WTC11 (cell line): ENCODE measurements at regions not wholly inside any gene's neighbourhood (a gene's known extent, or its start where the extent isn't known, plus 50 kb on each side); places are given as distances from the start of the nearest gene placed in this dataset.

ENCODE experiments used
- CBFB ChIP-seq: sonication (generic); formaldehyde crosslinking; IDR thresholded peaks from 2 replicates; pipeline ENCODE4 v1.8.1; 2022; ENCODE audit warnings: mild to moderate bottlenecking, low read depth, missing genetic modification reagents
- E2F1 ChIP-seq: sonication (generic); formaldehyde crosslinking; IDR thresholded peaks from 2 replicates; pipeline ENCODE4 v1.8.0; 2022; ENCODE audit warnings: mild to moderate bottlenecking, missing genetic modification reagents
- NFE2L1 ChIP-seq: sonication (generic); formaldehyde crosslinking; IDR thresholded peaks from 2 replicates; pipeline ENCODE4 v1.8.1; 2023; ENCODE audit warnings: missing genetic modification reagents
- NR2C2 ChIP-seq: sonication (generic); formaldehyde crosslinking; IDR thresholded peaks from 2 replicates; pipeline ENCODE4 v1.8.0; 2022; ENCODE audit warnings: mild to moderate bottlenecking, missing genetic modification reagents
- NR3C1 ChIP-seq: sonication (generic); formaldehyde crosslinking; conservative IDR thresholded peaks from 2 replicates; pipeline ENCODE4 v1.8.1; 2023; ENCODE audit warnings: low read depth, mild to moderate bottlenecking, missing genetic modification reagents
- SOX15 ChIP-seq: fragments of 250-450 bp; sonication (Bioruptor Pico); IDR thresholded peaks from 2 replicates; pipeline ENCODE4 v1.9.0; 2021; ENCODE audit warnings: mild to moderate bottlenecking
- SP1 ChIP-seq: sonication (generic); formaldehyde crosslinking; conservative IDR thresholded peaks from 2 replicates; pipeline ENCODE4 v1.8.1; 2022; ENCODE audit warnings: missing genetic modification reagents
- TEAD4 ChIP-seq: sonication (generic); formaldehyde crosslinking; IDR thresholded peaks from 2 replicates; pipeline ENCODE4 v1.8.0; 2022; ENCODE audit warnings: mild to moderate bottlenecking, missing genetic modification reagents
- USF2 ChIP-seq: sonication (generic); formaldehyde crosslinking; IDR thresholded peaks from 2 replicates; pipeline ENCODE4 v1.8.1; 2023; ENCODE audit warnings: mild to moderate bottlenecking, missing genetic modification reagents, moderate library complexity
- TF ChIP-seq, protein P1 (sequence below): fragments of 200-600 bp; IDR thresholded peaks from 2 replicates; pipeline ENCODE4 v1.8.0; 2022; ENCODE audit warnings: antibody characterized with exemption
- TF ChIP-seq, protein P2 (sequence below): sonication (generic); formaldehyde crosslinking; conservative IDR thresholded peaks from 2 replicates; pipeline ENCODE4 v1.8.1; 2022; ENCODE audit warnings: mild to moderate bottlenecking, missing genetic modification reagents

- TF ChIP-seq CBFB (no peak), E2F1 (CRISPR knock-in tag) (no peak), USF2 (CRISPR knock-in tag) (no peak), SOX15 (CRISPR knock-in tag) (no peak), SP1 (CRISPR knock-in tag) (no peak), NR2C2 (CRISPR knock-in tag) (no peak), TEAD4 (CRISPR knock-in tag) (no peak), NR3C1 (CRISPR knock-in tag) (no peak), NFE2L1 (CRISPR knock-in tag) (no peak)
- TF ChIP-seq, protein P1, sequence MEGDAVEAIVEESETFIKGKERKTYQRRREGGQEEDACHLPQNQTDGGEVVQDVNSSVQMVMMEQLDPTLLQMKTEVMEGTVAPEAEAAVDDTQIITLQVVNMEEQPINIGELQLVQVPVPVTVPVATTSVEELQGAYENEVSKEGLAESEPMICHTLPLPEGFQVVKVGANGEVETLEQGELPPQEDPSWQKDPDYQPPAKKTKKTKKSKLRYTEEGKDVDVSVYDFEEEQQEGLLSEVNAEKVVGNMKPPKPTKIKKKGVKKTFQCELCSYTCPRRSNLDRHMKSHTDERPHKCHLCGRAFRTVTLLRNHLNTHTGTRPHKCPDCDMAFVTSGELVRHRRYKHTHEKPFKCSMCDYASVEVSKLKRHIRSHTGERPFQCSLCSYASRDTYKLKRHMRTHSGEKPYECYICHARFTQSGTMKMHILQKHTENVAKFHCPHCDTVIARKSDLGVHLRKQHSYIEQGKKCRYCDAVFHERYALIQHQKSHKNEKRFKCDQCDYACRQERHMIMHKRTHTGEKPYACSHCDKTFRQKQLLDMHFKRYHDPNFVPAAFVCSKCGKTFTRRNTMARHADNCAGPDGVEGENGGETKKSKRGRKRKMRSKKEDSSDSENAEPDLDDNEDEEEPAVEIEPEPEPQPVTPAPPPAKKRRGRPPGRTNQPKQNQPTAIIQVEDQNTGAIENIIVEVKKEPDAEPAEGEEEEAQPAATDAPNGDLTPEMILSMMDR, result no peak
- TF ChIP-seq, protein P2, sequence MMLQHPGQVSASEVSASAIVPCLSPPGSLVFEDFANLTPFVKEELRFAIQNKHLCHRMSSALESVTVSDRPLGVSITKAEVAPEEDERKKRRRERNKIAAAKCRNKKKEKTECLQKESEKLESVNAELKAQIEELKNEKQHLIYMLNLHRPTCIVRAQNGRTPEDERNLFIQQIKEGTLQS (CRISPR knock-in tag), result no peak
Measured at GRCh38 chr2:144596073-144596871, 76.4 kb upstream of the ZEB2 start.
